GM19023 (cell line): ENCODE measurements at regions not wholly inside any gene's neighbourhood (a gene's known extent, or its start where the extent isn't known, plus 50 kb on each side); places are given as distances from the start of the nearest gene placed in this dataset.
"Not testable (repeated sequence)": the region's sequence is repeated elsewhere in the genome, so short reads cannot be mapped to it uniquely, and the experiment has no call there.

Source experiments
- ATAC-seq: cut with Tn5 transposase; IDR thresholded peaks from one replicate; pipeline ENCODE4 v1.9.1; 2021; ENCODE audit warnings: mild to moderate bottlenecking, moderate library complexity; ENCODE audit not compliant: unreplicated experiment

DNA sequence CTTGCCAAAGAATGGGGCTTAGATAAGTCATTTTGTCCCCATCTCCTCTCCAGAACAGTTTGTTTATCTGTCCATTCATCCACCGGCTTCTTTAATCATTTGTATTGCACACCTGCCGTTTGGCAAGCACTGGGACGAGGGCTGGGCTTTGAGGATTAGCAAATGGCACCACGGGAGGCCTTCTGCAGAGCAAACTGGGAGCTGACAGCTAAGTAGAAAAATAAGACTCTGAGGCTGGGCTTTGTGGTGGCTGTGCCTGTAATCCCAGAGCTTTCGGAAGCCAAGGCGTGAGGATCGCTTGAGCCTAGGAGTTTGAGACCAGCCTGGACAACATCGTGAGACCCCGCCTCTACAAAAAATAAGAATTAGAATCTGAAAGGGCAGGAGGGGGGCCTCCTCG is 203.9 kb downstream of the NPIPB11 start:
- ATAC-seq = not testable (repeated sequence)

DNA sequence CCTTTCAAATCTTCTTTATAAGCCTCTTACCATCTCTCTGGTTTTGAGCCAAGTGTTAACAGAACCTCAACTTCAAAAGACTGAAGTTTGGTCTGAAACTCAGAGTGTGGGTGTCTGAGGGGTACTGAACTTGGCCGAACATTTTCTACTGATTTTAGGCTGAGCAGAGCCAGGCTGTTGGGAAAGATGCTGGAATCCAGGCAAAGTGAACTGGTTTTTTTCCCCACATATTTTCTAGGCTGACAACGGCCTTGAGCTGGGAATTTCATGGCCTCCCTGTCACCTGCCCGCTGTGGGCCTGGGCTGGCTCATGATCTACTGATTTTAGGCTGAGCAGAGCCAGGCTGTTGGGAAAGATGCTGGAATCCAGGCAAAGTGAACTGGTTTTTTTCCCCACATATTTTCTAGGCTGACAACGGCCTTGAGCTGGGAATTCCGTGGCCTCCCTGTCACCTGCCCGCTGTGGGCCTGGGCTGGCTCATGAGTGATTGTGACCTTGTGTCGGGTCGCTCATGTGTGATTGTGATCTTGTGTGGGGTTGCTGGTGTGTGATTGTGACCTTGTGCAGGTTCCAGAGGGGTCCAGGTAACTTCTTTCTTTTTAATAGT is 204.4 kb downstream of the NPIPB11 start:
- not testable (repeated sequence) for ATAC-seq

DNA sequence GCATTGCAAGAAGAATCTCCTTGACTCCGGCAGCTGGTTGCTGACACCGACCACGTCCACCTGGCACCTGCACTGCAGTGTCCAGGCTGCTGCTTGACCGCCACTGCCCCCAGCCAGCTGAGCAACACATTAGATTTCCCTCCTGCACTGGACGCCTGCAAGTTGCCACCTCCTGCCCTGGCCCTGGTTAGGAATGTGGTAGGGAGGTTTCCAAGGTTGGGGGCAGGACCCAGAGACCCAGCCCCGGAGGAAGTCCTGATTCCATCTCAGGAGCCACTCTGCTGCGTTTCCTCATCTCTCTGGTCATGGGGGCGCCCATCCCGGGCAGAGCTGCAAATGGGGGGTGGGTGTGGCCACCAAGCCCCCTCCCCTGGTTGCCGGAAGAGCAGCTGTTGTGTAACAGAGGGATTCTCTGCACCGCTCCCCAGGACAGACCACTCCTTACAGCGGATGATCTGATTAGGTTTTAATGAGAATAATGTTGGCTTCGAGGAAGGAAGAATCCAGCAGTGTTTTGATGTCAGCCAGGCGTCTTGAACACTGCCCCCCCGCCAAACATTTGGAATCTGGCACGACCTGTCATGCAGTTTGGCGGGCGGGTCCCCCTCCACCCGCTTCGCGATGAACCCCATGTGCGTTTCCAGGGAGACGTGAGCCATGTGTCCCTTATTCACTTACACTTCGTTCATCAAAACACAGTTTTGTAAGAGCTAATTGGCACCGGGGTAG is 205.1 kb downstream of the NPIPB11 start:
- ATAC-seq = not testable (repeated sequence)

DNA sequence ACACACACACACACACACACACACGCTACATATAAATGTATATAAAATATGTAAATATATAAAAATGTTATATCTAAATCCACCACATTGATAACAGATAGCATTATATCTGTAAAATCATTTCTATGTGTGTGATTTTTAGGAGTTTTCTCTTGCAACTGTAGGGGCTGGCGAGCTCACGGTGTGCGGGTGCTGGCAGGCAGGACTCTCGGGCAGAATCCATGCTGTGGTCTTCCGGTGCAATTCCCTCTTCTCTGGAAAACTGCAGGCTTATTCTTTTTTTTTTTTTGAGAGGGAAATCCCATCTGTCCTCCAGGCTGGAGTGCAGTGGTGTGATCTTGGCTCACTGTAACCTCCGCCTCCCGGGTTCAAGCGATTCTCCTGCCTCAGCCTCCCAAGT is 205.8 kb downstream of the NPIPB11 start:
- ATAC-seq = not testable (repeated sequence)

DNA sequence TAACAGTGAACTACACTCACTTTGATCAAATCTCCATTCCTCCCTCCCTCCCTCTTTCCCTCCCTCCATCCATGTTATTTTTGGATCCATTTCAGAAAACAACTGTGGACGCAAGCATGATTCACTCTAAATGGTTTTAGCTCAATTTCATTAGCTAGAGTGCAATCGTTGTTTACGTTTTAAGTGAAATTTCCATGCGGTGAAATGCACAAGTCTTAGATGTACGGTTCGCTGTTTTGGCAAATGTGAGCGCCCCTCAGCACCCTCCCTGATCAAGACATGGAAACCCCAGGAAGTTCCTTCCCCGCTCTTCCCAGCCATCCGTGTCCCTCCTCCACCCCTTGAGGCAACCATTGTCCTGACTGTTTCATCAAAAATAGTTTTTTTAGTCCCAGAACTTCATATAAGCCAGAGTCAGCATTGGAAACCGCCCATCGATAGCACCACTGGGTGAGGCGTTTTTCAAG is 206.3 kb downstream of the NPIPB11 start:
- not testable (repeated sequence) for ATAC-seq

DNA sequence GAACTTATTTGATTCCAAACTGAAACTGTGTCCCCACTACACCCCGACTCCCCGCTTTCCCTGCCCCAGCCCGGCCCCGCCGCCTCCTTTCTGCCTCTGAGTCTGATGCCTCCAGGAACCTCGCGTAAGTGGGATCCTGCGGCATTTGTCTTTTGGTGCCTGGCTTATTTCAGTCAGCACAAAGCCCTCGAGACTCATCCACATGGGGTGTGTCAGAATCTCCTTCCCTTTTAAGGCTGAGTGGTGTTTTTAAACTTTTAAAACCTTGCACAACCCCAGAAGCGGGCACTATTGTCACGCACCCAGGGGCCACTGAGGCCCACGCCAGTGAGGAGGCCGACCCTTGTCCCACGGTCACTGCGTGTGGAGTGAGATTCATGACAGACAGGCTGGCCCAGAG is 206.9 kb downstream of the NPIPB11 start:
- ATAC-seq = not testable (repeated sequence)

DNA sequence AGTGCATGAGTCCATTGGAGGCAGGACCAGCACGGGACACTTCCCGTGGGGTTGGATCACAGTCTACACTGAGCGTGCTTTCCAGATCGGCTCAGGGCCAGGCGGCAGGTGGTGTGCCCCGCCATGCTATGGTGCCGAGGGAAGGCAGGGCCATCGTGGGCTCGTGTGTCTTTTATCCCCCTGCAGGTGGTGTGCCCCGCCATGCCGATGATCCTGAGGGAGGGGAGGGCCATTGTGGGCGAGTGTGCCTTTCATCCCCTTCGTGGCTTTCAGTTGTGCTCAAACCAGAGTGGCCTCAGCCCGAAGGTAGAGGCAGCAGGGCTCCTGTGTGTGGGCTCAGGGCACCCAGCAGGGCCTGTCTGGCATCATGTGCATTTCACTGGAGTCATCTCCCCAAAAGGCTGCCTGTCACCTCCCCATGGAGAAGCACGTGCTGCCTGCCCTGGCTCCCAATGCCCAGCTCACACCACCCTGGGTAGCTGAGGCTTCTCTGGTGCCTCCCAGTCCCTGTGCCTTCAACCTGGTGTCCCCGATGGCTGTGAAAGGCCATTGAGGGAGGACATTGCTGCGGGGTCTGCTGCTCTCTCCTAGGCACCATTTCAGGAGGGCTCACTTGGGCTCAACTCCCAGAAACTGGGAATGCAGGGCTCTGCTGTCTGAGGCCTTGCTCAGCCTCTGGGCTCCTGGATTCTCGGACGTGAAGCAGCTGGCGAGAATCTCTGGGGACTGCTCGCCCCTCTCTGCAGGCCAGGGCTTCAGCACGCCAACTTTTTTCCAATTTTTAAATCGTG is 207.6 kb downstream of the NPIPB11 start:
- no peak for ATAC-seq

DNA sequence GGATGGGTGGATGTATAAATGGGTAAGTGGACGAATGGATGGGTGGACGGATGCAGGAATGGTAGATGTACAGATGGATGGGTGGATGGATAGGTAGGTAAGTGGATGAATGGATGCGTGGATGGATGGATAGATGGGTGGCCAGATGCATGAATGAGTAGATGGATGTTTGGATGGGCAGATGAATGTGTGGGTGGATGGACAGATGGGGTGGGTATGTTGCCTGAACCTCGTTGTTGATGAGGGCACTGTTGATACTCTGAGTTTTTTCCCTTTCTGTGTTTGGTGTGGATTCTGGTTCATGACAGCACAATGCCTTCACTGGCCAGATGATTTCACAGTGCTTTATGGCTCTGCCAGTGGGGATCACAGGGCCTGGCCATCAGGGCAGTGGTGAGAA is 208.3 kb downstream of the NPIPB11 start:
- no peak for ATAC-seq

DNA sequence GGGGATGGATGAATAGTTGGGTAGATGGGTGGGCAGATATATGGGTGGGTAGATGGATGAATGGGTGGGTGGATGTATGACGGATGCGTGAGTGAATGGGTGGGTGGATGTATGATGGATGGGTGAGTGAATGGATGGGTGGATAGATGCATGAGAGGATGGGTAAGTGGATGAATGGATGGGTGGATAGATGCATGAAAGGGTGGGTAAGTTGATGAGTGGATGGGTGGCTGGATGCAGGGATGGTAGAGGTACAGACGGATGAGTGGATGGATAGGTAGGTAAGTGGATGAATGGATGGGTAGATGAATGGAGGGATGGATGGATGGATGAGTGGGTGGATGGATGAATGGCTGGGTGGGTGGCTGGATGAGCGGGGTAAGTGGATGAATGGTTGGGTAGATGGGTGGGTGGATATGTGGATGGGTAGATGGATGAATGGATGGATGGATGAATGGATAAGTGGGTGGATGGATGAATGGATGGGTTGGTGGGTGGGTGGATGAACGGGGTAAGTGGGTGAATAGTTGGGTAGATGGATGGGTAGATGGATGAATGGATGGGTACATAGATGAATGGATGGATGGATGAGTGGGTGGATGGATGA is 208.9 kb downstream of the NPIPB11 start:
- ATAC-seq = not testable (repeated sequence)

DNA sequence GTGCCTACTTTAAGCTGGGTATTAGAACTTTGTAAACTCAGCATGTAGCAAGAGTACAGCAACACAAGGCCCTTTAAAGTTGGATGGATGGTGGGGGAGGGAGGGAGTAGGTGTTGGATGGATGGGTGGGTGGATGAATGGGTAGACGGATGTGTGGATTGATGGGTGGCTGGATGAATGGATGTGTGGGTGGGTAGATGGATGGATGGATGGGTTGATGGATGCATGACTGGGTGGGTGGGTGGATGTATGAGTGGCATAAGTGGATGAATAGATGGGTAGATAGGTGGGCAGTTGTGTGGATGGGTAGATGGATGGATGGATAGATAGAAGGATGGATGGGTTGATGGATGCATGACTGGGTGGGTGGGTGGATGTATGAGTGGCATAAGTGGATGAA is 209.8 kb downstream of the NPIPB11 start:
- ATAC-seq = not testable (repeated sequence)

DNA sequence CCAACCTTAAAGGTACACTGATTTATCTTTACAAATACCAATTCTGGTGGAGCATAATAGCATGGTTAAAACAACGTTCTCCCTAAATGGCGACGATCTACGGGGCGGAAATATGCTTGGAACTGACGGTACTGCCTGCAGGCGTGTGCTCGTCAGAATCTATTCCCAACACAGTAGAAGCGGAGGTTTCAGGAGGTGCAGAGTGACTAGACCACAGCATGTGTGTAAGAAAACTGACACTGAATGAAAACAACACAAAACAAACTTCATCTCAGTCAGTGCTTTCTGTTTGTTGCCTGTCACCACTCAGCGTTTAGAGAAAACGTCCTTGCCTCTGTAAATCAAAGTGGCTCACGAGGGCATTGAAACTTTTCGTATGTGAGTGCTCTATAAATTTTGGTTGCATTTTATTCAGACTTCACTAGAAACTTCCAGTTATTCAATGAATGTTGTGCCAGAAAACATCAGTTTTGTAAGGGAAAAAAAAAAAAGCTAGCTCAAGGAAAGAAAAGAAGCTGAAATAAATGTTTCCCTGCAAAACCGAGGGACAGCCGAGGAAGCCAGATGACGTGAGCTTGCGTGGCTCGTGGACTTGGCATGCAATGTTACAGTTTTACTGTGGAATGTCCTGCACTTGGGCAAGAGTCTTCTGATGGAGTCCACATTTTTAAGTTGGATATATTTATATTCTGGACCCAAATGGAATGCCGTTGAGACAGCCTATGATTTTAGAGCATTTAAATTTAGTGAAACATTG is 210.4 kb downstream of the LAT start:
- not testable (repeated sequence) for ATAC-seq

DNA sequence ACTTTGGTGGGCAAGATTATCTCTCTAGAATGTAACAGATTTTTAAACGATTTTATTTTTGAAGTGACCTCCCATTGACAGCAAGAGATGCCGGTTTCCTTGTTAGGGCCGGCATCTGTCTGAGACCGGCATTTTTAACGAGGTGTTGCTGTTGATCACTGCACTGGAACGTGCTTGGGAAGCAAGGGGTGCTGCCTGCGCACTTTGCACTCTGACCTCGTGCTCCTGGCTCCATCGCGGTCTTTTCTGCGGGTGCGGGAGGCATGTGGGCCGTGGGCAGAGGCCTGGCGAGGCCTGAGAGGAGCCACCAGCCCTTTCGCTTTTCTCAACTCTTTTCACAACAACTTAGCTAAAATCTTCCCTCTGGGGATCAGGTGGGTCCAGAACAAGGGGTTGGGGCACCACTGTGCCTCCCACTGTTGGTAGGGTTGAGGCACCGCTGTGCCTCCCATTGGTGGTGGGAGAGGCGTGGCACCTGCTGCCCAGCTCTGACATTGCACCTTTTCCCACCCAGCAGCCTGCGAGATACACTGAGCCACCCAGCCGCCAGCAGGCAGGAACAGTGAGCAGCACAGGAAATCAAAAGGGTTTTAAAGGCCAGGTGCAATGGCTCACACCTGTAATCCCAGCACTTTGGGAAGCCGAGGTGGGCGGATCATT is 209.5 kb downstream of the LAT start:
- not testable (repeated sequence) for ATAC-seq

DNA sequence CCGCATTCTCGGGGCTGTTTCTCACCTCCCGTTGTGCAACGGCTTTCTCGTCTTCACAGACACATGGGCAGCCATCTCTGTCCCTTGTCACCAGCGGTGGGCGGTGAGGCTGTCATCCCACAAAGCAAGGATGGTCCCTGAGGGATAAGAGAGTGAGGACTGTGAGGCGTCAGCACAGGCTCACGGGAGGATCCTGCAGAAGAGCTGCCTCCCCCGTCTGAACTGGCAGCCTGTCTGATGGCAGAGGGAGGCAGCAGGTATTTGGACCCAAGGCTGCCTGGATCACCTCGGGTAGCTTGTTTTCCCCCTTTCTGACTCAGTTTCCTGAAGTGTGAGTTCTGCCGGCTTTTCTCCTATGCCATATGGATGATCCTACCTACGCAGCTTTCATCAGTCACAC is 208.8 kb downstream of the LAT start:
- not testable (repeated sequence) for ATAC-seq

DNA sequence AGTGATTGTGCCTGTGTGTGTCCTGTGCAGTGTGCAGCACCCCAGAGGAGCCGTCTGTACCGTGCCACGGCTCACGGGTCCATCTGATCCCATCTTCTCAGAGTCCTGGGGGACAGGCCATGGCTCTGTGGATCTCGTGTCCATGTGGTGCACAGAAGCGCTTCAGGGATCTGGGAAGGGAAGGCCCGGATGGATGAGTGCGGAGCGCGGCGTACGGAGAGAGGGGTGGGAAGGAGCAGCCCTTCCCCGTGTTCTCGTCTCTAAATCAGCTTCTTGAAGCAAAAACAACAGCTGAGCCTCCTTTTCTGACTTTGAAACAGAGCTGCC is 208.4 kb downstream of the LAT start:
- ATAC-seq = not testable (repeated sequence)

DNA sequence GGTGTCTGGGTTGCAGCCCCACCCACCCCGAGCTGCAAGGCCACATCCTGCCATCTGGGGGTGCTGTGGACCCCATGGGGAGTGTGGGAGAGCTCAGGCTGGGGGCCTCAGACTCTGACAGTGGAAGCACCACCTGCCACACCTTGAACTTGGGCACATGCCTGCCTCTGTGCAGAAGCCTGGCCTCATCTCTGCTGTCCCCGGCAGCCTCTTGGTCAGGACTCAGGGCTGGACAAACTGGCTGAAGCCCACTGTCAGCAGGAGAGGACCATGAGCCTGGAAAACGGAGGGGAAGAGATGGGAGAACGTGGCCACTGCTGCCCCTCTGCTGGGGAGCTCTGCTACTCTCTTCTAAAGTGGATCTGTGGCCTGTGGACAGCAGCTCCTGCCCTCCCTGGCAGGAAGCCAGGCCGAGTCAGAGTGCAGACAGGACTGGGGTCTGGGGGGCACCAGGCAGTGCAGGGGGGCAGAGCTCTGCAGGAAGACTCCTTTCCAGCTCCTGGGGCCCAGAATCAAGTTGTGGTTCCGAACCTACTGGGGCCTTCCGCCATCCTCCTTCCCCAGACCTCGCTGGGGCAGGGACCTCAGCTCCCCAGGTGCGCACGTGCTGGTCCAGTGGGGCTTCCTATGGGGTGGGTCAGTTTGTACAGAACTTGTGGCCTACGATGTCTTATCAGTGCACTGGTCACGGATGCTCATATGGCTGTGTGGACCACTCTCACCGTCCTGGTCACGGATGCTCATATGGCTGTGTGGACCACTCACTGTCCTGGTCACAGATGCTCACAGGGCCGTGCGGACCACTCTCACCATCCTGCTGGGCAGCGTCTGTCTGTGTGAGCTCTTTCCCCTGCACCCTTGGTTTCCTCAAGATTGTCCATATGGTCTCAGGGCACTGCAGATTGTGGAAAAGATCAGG is 207.7 kb downstream of the LAT start:
- no peak for ATAC-seq

DNA sequence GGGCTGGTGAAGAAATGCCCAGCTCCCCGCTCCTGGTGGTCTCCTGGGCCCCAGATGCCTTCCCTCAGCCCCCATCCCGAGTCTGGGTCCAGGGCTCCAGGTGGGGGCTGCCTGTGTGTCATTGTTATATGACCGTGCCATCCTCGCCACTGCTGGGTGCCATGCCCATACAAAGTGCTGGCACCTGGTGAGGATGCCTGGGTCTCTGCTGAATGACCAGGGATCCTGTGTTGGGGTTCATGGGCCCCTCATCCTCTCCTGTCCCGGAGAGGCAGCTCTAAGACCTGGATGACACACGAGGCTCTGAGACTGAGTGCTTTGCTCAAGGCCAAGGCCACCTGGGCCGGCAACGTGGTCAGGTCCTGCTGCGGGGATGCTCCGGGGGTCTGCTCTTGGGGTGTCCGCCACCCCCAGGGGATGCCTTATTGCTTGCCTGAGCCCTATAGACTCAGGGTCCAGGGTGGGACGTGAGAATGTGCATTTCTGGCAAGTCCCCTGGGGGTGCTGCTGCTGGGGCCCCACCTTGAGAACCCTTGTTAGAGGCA is 206.9 kb downstream of the LAT start:
- ATAC-seq = not testable (repeated sequence)

DNA sequence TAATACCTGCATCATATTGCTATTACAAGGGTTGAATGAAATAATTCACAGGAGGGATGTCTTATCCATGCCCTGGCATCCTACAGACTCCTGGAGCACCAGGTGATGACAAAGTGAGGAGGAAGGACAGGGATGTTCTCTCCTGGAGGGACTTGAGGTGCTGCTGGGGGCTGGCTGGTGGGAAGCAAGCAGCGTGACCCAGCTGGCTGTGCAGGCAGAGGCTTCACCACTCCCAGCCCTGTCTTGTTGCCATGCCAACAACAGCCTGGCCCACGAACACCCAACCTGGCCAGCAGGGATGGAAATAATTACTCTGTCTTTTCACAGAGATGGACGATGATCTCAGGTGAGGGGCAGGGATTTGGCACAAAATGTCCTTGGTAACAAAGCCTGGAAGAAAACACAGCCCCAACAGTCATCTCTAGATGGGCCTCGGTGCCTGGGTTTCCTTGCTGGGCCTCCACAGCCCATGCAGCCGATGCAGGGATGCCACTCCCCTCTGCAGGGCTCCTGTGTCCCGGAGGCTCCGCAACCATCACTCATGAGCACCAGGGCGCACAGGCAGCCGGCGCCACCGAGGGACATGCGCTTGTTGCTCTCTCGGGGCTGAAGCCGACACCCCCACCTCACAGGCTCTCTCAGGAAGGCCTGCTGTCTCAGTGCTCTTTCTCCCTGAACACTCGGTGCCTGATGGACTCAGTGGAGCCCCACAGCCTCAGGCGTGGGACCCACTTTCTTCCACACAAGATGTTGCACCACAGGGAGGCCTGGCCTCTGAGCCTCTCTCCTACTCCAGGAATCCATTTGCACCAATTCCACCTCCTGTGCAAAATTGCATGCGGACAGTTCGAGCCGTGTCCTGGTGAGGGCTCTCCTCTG is 205.9 kb downstream of the LAT start:
- ATAC-seq = not testable (repeated sequence)

DNA sequence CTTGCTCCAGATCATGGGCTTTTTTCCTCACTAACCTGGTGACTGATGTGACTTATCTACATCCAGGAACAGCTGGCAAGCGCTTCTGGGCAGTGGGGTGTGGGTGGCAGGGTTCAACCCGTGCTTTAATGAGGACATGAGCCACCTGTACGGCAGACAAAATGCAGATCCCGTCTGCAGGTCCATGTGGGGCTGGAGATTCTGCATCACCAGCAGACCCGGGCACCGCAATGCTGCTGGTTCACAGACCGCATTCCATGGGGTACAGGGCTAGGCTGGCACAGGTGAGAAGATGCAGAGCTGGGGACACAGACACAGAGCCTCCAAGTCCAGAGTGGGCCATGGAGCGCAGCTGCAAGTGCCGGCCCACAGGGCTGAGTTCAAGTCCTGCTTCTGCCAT is 204.0 kb downstream of the LAT start:
- not testable (repeated sequence) for ATAC-seq
